ENCODE measurements at regions not wholly inside any gene's neighbourhood (a gene's known extent, or its start where the extent isn't known, plus 50 kb on each side); places are given as distances from the start of the nearest gene placed in this dataset.

GRCh38 chr1:106802181-106802580 is 254.3 kb upstream of the PRMT6 start:
- Histone ChIP-seq H3K4me1 (ENCODE audit: control insufficient read depth in 2 of 2, insufficient read depth in 2 of 2, low read length in 2 of 2) (no peaks in the 10 kb centered on the region), H3K4me2 (replicated peaks; ENCODE audit: low read depth, low read length, poor library complexity, severe bottlenecking) (no peak overlapping the region), H3K9me3 (ENCODE audit: control extremely low read depth in 1 of 3, control insufficient read depth in 2 of 3, insufficient read depth in 1 of 3, low read length in 2 of 3) (no peaks in the 10 kb centered on the region), H3K36me3 (replicated peaks in 1 of 2; ENCODE audit: control extremely low read depth in 1 of 2, control insufficient read depth in 1 of 2, extremely low read depth in 1 of 2, insufficient read depth in 2 of 2, low read length in 1 of 2) (no peaks in the 10 kb centered on the region), H3K79me2 (ENCODE audit: control insufficient read depth, insufficient read depth, low read length) (no peaks in the 10 kb centered on the region), H3K27me3 (replicated peaks in 1 of 4; ENCODE audit: control extremely low read depth in 1 of 4, control insufficient read depth in 3 of 4, insufficient read depth in 4 of 4, low read length in 3 of 4) (no peaks in the 10 kb centered on the region), H4K20me1 (ENCODE audit: control insufficient read depth, insufficient read depth, low read length, poor library complexity, severe bottlenecking) (no peaks in the 10 kb centered on the region), H3K9ac (ENCODE audit: low read length) (no peak overlapping the region), H2AFZ (ENCODE audit: insufficient read depth, low read depth, low read length, poor library complexity, severe bottlenecking) (no peak overlapping the region), H3K27ac (ENCODE audit: low read length in 2 of 2) (no peak overlapping the region), H3K4me3 (ENCODE audit: control extremely low read depth in 1 of 5, extremely low read depth in 1 of 5, insufficient read depth in 1 of 5, low read depth in 2 of 5, low read length in 4 of 5) (no peak overlapping the region)
- DNase-seq, result no peak
- no CpG with 5 or more reads among the region's 1 CpG for WGBS (ENCODE audit: insufficient coverage)
- intact Hi-C loops (cut with micrococcal nuclease), result no loop called here
- POLR2A ChIA-PET, result no interaction called here
- Mint-ChIP-seq H3K27me3 (no peaks in the 10 kb centered on the region), H3K27ac (no peak overlapping the region), H3K4me1 (no peaks in the 10 kb centered on the region), H3K4me3 (no peak overlapping the region), H3K9me3 (ENCODE audit: insufficient read depth) (no peaks in the 10 kb centered on the region)
- CTCF ChIA-PET, result no interaction called here
- no peak for ATAC-seq (ENCODE audit: low read depth)
- TF ChIP-seq, protein P1, sequence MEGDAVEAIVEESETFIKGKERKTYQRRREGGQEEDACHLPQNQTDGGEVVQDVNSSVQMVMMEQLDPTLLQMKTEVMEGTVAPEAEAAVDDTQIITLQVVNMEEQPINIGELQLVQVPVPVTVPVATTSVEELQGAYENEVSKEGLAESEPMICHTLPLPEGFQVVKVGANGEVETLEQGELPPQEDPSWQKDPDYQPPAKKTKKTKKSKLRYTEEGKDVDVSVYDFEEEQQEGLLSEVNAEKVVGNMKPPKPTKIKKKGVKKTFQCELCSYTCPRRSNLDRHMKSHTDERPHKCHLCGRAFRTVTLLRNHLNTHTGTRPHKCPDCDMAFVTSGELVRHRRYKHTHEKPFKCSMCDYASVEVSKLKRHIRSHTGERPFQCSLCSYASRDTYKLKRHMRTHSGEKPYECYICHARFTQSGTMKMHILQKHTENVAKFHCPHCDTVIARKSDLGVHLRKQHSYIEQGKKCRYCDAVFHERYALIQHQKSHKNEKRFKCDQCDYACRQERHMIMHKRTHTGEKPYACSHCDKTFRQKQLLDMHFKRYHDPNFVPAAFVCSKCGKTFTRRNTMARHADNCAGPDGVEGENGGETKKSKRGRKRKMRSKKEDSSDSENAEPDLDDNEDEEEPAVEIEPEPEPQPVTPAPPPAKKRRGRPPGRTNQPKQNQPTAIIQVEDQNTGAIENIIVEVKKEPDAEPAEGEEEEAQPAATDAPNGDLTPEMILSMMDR (IDR thresholded peaks at IDR 0.05), result no peak
- no peak for TF ChIP-seq EZH2 (IDR thresholded peaks at IDR 0.05; ENCODE audit: borderline replicate concordance, insufficient read depth, low read depth, low read length, poor library complexity, severe bottlenecking)

DNA sequence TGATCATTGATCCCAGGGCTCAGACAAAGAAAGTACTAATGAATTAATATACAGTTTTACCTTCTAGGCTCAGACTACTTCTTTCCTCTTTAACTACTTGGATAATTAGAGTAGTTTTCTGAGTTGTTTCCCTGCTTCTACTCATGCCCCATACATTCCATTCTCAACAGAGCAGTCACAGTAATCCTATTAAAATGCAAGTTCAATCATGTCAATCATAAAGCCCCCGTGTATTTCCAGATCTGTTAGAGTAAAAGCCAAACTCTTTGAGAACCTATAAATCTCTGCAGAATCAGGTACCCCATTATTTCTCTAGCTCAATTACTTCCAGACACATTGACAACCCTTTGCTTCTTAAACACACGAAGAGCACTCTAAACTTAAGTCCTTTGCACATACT is 242.1 kb upstream of the PRMT6 start:
- no peak overlapping the region for H2AFZ ChIP-seq (ENCODE audit: insufficient read depth, low read depth, low read length, poor library complexity, severe bottlenecking)
- H3K79me2 ChIP-seq (ENCODE audit: control insufficient read depth, insufficient read depth, low read length), result no peaks in the 10 kb centered on the region
- ChIA-PET POLR2A (no interaction called here), CTCF (no interaction called here)
- TF ChIP-seq EZH2 (IDR thresholded peaks at IDR 0.05; ENCODE audit: borderline replicate concordance, insufficient read depth, low read depth, low read length, poor library complexity, severe bottlenecking), result no peak
- TF ChIP-seq, protein P1 (IDR thresholded peaks at IDR 0.05), result no peak
- no peak overlapping the region for H3K27ac Mint-ChIP-seq
- peaks cover 0 to 3% (median 2%) of the 10 kb centered on the region in 3 donors for H3K9me3 ChIP-seq (ENCODE audit: control extremely low read depth in 1 of 3, control insufficient read depth in 2 of 3, insufficient read depth in 1 of 3, low read length in 2 of 3)
- no peaks in the 10 kb centered on the region for H3K36me3 ChIP-seq (replicated peaks in 1 of 2; ENCODE audit: control extremely low read depth in 1 of 2, control insufficient read depth in 1 of 2, extremely low read depth in 1 of 2, insufficient read depth in 2 of 2, low read length in 1 of 2)
- no peaks in the 10 kb centered on the region for H3K27me3 Mint-ChIP-seq
- H3K9ac ChIP-seq (ENCODE audit: low read length), result no peak overlapping the region
- H4K20me1 ChIP-seq (ENCODE audit: control insufficient read depth, insufficient read depth, low read length, poor library complexity, severe bottlenecking), result no peaks in the 10 kb centered on the region
- WGBS (ENCODE audit: insufficient coverage), result 65% methylated on average over 2 of the region's 2 CpGs
- DNase-seq (no peak), ATAC-seq (ENCODE audit: low read depth) (no peak)
- no peak overlapping the region for H3K4me2 ChIP-seq (replicated peaks; ENCODE audit: low read depth, low read length, poor library complexity, severe bottlenecking)
- H3K4me3 Mint-ChIP-seq, result no peak overlapping the region
- H3K9me3 Mint-ChIP-seq (ENCODE audit: insufficient read depth), result peaks cover 8% of the 10 kb centered on the region
- intact Hi-C loops (cut with micrococcal nuclease), result no loop called here
- H3K27me3 ChIP-seq (replicated peaks in 1 of 4; ENCODE audit: control extremely low read depth in 1 of 4, control insufficient read depth in 3 of 4, insufficient read depth in 4 of 4, low read length in 3 of 4), result no peaks in the 10 kb centered on the region
- H3K27ac ChIP-seq (ENCODE audit: low read length in 2 of 2), result no peak overlapping the region
- H3K4me1 ChIP-seq (ENCODE audit: control insufficient read depth in 2 of 2, insufficient read depth in 2 of 2, low read length in 2 of 2), result no peaks in the 10 kb centered on the region
- no peaks in the 10 kb centered on the region for H3K4me1 Mint-ChIP-seq
- no peak overlapping the region for H3K4me3 ChIP-seq (ENCODE audit: control extremely low read depth in 1 of 5, extremely low read depth in 1 of 5, insufficient read depth in 1 of 5, low read depth in 2 of 5, low read length in 4 of 5)
